ENCODE measurements at regions not wholly inside any gene's neighbourhood (a gene's known extent, or its start where the extent isn't known, plus 50 kb on each side); places are given as distances from the start of the nearest gene placed in this dataset.
"Not testable (repeated sequence)": the region's sequence is repeated elsewhere in the genome, so short reads cannot be mapped to it uniquely, and the experiment has no call there.

GRCh38 chr12:22812531-22812930, 187.6 kb downstream of the ETNK1 start:
- DNase-seq, result no peak

- no peak for DNase-seq
These were observed 197.0 kb downstream of the ETNK1 start for GRCh38 chr12:22821985-22822384.

GRCh38 chr12:22826026-22826425, 201.1 kb downstream of the ETNK1 start:
- DNase-seq, result no peak

- not testable (repeated sequence) for DNase-seq
These were observed 201.5 kb downstream of the ETNK1 start for GRCh38 chr12:22826446-22826981.

- DNase-seq, result no peak
These were observed 203.1 kb downstream of the ETNK1 start for GRCh38 chr12:22828066-22828465.

- no peak for DNase-seq
These were observed 210.5 kb downstream of the ETNK1 start for GRCh38 chr12:22835431-22835830.

GRCh38 chr12:22850185-22850584, 225.2 kb downstream of the ETNK1 start:
- DNase-seq, result no peak

GRCh38 chr12:22851532-22851931, 226.6 kb downstream of the ETNK1 start:
- no peak for DNase-seq

- DNase-seq, result no peak
These were observed 230.5 kb downstream of the ETNK1 start for GRCh38 chr12:22855456-22855855.

GRCh38 chr12:22856178-22856577, 231.2 kb downstream of the ETNK1 start:
- no peak for DNase-seq

GRCh38 chr12:22858849-22859570, 234.0 kb downstream of the ETNK1 start:
- no peak for DNase-seq

- no peak for DNase-seq
These were observed 236.0 kb downstream of the ETNK1 start for GRCh38 chr12:22860926-22861325.

- DNase-seq, result no peak
These were observed 240.9 kb downstream of the ETNK1 start for GRCh38 chr12:22865822-22866221.

- no peak for DNase-seq
These were observed 241.4 kb downstream of the ETNK1 start for GRCh38 chr12:22866406-22866805.

- no peak for DNase-seq
These were observed 249.2 kb downstream of the ETNK1 start for GRCh38 chr12:22874151-22874550.

- no peak for DNase-seq
These were observed 251.3 kb downstream of the ETNK1 start for GRCh38 chr12:22876262-22876661.

GRCh38 chr12:22879203-22879602, 254.2 kb downstream of the ETNK1 start:
- no peak for DNase-seq

GRCh38 chr12:22880331-22880730, 255.4 kb downstream of the ETNK1 start:
- no peak for DNase-seq

- no peak for DNase-seq
These were observed 255.8 kb downstream of the ETNK1 start for GRCh38 chr12:22880807-22881206.

- no peak for DNase-seq
These were observed 257.0 kb downstream of the ETNK1 start for GRCh38 chr12:22881878-22882385.

GRCh38 chr12:22882559-22882958, 257.6 kb downstream of the ETNK1 start:
- no peak for DNase-seq

- no peak for DNase-seq
These were observed 268.9 kb downstream of the ETNK1 start for GRCh38 chr12:22893878-22894277.

- no peak for DNase-seq
These were observed 274.2 kb downstream of the ETNK1 start for GRCh38 chr12:22899184-22899583.

GRCh38 chr12:22900401-22900800, 275.4 kb downstream of the ETNK1 start:
- no peak for DNase-seq

- DNase-seq, result no peak
These were observed 279.5 kb downstream of the ETNK1 start for GRCh38 chr12:22904485-22904884.
